GM12892 (cell line): ENCODE measurements at regions not wholly inside any gene's neighbourhood (a gene's known extent, or its start where the extent isn't known, plus 50 kb on each side); places are given as distances from the start of the nearest gene placed in this dataset.
"Not testable (repeated sequence)": the region's sequence is repeated elsewhere in the genome, so short reads cannot be mapped to it uniquely, and the experiment has no call there.

Experiments
- DNase-seq: peaks from one replicate; pipeline ENCODE4 v3.0.0; 2011; ENCODE audit not compliant: insufficient read length
- FAIRE-seq: peaks from 2 replicates; lab custom pipeline; 2011; peaks lifted over from hg19 to GRCh38; lab: Jason Lieb, UNC
- POLR2A ChIP-seq: IDR thresholded peaks from 2 replicates; pipeline ENCODE4 v1.6.1; 2011; ENCODE audit warnings: low read depth, low read length, control low read depth
- POLR2AphosphoS5 ChIP-seq: IDR thresholded peaks from 2 replicates; pipeline ENCODE4 v1.6.1; 2011; ENCODE audit warnings: low read depth, low read length, control low read depth
- TAF1 ChIP-seq: IDR thresholded peaks from 2 replicates; pipeline ENCODE4 v1.6.1; 2011; ENCODE audit warnings: low read depth, mild to moderate bottlenecking, control low read depth, low read length, borderline replicate concordance

DNA sequence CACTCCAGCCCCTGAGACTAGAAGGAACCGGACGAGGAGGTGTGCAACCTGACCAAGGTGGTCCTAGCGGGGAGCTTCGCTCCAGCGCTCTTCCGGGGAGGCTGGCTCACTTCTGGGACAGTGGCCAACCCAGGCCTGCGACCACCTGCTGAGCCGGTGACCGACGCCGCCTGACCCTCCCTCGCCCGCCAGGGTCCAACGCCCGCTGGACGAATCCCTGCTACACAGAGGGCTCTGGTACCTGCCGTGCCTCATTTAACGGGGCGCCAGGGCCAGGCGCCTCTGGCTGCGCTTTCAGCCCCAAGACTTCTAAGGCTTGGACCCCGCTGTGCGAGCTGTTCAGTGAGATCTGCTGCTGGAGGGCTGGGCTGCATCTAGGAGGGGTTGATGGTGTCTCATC lies 99.5 kb upstream of the KCNJ18 start:
- FAIRE-seq (no peak), DNase-seq (no peak)
- TF ChIP-seq POLR2A (no peak), TAF1 (no peak), POLR2AphosphoS5 (no peak)

DNA sequence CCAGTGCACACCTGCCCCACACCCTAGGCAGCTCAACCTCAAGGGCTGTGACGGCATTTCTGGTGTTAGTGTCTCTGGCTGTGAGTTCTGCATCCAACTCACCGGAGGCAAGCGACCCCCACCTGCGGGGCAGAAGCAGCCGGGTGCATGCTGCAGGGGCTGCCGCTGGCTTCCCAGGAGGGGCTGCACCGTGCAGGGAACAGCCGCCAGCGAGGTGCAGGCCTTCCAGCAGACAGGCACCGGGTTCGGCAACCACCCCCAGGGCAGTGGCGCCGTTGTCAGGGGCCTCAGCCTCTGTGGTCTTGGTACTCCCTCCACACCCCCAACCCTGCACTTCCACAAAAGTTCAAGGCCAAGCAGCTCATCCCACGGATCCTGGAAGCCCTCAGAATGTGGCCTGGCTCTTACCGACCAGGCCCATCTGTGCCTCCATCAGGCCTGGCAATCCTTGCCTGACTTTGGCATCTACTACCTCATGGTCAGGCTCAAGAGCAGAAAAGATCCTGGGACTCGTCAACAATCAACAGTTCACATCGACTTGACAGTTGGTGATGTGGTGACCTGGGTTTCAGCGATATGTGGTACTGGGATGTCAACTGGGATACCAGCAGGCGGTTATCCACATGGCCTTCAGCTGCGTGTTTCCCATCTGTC lies 98.7 kb upstream of the KCNJ18 start:
- not testable (repeated sequence) for DNase-seq

DNA sequence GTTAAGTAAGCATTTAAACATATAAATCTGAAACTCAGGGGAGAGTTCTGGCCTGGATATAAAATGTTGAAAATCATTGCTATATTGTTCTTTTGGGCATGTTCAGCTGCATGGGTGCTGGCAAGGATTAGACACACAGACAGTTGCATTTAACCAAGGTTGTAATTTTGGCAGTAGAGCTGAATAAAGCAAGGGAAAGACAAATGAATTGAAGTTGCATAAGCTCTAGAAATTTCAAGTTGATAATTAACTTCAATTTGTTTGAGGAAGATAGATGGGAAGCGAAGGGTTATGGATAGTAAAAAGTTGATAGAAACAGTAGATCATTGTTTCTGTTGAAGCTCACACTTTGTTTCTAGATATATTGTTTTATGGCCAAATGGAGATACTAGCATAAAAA lies 97.2 kb upstream of the KCNJ18 start:
- FAIRE-seq (no peak), DNase-seq (no peak)
- TF ChIP-seq POLR2AphosphoS5 (no peak), TAF1 (no peak), POLR2A (no peak)

More for the DNA sequence above, 98.7 kb upstream of the KCNJ18 start:
- FAIRE-seq = not testable (repeated sequence)

DNA sequence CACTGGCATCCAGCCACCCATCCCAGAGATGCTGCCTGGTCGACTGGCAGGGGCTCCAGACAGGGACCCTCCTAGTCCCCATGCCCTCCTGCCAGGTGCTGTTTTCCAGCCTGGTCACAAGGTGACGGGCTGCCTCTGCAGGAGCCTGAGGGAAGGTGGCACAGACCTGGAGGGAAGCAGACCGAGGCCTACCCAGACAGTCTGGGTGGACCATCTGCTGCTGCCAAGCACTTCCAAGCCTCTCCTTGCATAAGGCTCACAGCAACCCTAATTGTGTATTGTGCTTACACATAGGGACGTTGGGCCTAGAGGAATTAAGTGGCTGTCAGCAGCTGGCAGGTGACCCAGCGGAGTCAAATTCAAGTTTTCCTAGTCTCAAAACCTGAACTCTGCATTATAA lies 90.1 kb upstream of the KCNJ18 start:
- FAIRE-seq = no peak
- DNase-seq = no peak
- no peak for TF ChIP-seq TAF1
- TF ChIP-seq POLR2A = no peak
- no peak for TF ChIP-seq POLR2AphosphoS5

DNA sequence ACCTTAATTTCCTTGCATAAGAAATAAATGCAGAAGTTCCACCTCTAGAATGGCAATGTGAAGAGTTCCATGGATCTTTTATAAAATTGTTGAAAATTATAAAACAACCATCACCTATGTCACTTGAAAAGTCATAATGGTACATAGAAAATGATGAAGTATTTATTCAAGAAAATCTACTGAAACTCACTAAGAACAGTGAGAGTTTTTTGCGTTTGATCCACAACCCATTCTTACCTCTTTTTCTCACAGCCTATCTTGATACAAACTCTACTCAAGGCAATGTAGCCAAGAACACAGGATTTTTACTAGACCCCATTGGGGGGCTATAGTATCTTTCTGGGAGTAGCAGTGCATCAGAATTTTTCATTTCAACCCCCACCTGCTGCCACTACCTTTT lies 89.0 kb upstream of the KCNJ18 start:
- not testable (repeated sequence) for DNase-seq, FAIRE-seq

DNA sequence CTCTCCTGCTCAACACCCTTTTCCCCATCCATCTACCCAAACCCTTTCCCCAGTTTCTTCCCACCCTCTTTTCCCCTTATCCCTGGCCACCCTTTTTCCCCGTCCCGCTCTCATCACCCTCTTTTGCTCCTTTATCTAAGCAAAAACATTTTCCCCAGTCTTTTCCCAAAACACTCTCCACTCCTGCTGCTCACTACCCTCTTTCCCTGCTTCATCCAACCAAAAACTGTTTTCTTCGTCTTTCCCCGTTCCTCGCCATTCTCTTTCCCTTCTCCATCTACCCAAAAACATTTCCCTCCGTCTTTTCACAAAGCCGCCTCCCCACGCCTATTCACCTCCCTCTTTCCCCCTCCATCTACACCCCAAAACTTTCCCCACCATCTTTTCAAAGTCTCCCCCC lies 80.9 kb upstream of the KCNJ18 start:
- not testable (repeated sequence) for FAIRE-seq, DNase-seq

DNA sequence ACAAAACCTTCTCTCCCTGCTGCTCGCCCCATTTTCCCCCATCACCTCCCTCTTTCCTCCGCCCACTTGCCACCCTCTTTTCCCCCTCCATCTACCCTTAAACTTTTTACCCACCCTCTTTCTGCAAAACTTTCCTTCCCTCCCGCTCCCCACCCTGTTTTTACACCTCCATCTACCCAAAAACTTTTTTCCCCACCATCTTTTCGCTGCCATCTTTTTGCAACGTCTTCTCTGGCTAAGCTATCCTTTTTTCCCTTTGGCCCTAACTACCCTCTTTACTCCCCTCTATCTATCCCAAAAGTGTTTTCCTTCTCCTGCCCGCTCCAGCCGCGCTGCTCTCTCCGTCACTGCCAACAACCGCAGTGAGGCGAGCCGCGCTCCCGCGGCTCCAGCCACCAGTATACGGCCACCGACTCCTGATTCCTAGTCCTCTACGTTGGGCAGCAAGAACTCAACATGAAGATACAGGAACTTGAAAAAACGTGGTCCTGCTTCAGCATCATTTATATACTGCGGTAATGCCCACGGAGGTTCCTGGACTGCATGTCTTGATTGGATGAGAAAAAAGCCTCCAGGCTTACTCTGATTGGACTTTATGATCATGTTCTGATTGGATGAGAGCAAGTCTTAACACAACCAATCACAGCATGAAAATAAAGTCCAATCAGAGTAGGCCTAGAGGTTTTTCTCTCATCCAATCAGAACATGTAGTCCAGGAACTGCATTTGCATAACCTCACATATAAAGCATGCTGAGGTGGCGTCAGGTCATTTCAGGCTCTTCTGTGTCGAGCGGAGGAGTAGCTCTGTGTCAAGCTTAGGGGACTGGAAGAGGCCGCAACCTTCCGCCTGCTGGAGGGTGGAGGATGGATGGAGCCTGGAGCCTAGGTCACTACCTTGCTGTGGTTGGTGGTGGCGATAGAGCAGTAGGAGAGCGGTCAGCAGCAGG lies 79.9 kb upstream of the KCNJ18 start:
- DNase-seq, FAIRE-seq: not testable (repeated sequence)

DNA sequence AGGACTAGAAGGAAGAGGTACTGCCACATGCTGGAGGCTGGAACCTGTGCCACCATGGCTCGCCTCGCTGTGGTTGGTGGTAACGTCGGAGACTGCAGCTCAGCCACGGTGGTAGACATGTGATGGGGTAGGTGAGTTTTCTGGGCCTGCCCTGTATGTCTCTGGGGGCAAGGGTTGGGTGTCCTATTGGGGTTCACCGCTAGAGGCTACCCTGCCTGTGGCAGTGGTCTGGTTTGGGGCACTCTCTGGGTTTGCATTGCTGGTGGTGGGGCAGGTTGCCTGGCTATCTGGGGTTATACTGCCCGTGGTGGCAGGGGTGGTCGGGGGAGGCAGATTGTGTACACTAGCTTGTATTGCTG lies 79.3 kb upstream of the KCNJ18 start:
- FAIRE-seq (no peak), DNase-seq (no peak)
- TF ChIP-seq POLR2A (no peak), TAF1 (no peak), POLR2AphosphoS5 (no peak)

DNA sequence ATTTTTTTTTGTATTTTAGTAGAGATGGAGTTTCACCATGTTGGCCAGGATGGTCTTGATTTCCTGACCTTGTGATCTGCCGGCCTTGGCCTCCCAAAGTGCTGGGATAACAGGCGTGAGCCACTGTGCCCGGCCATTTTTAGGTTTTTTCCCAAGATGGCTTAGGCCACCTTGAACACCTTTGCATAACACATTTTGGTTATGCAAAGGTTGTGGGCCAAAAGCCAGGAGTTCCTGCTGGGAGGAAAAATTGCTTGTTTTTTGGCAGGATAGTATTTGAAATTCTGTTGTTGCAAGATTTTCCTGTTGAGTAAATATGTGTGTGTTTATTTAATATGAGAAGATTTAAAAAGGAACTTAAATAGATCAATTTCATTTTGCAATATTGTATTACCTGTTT lies 65.3 kb upstream of the KCNJ18 start:
- not testable (repeated sequence) for DNase-seq, FAIRE-seq
